Right forelimb (tissue), 1 donor: ENCODE measurements at regions not wholly inside any gene's neighbourhood (a gene's known extent, or its start where the extent isn't known, plus 50 kb on each side); places are given as distances from the start of the nearest gene placed in this dataset.
A peak's percentile ranks its signal among the peaks of the same experiment; 100 is the strongest.

Experiments used
- DNase-seq: peaks from one replicate; pipeline ENCODE4 v3.0.0-alpha.2; 2018

- no peak for DNase-seq
Observed at GRCh38 chr17:59451706-59452105, 113.7 kb upstream of the DHX40 start.

GRCh38 chr17:59454633-59455105 is 110.7 kb upstream of the DHX40 start:
- DNase-seq: no peak

GRCh38 chr17:59456428-59456827 is 109.0 kb upstream of the DHX40 start:
- no peak for DNase-seq

GRCh38 chr17:59456923-59457615 is 108.3 kb upstream of the DHX40 start:
- DNase-seq: no peak

- DNase-seq: no peak
Observed at GRCh38 chr17:59462385-59462784, 103.0 kb upstream of the DHX40 start.

- DNase-seq: no peak
Observed at GRCh38 chr17:59464246-59464645, 101.2 kb upstream of the DHX40 start.

GRCh38 chr17:59465949-59466307 is 99.5 kb upstream of the DHX40 start:
- DNase-seq: no peak

GRCh38 chr17:59466946-59467801 is 98.2 kb upstream of the DHX40 start:
- DNase-seq: no peak

GRCh38 chr17:59469786-59470485 is 95.5 kb upstream of the DHX40 start:
- DNase-seq: no peak

- DNase-seq: no peak
Observed at GRCh38 chr17:59470624-59471297, 94.6 kb upstream of the DHX40 start.

GRCh38 chr17:59476413-59476812 is 89.0 kb upstream of the DHX40 start:
- no peak for DNase-seq

GRCh38 chr17:59479141-59479540 is 86.3 kb upstream of the DHX40 start:
- no peak for DNase-seq

GRCh38 chr17:59483860-59484259 is 81.5 kb upstream of the DHX40 start:
- no peak for DNase-seq

GRCh38 chr17:59485015-59485414 is 80.4 kb upstream of the DHX40 start:
- no peak for DNase-seq

GRCh38 chr17:59485946-59486345 is 79.5 kb upstream of the DHX40 start:
- no peak for DNase-seq

- no peak for DNase-seq
Observed at GRCh38 chr17:59487161-59487873, 78.1 kb upstream of the DHX40 start.

- no peak for DNase-seq
Observed at GRCh38 chr17:59488805-59489204, 76.6 kb upstream of the DHX40 start.

- peak; percentile 65 for DNase-seq
Observed at GRCh38 chr17:59490216-59490615, 75.2 kb upstream of the DHX40 start.

- DNase-seq: no peak
Observed at GRCh38 chr17:59491353-59492090, 73.9 kb upstream of the DHX40 start.

GRCh38 chr17:59492091-59492451 is 73.3 kb upstream of the DHX40 start:
- DNase-seq: no peak

- no peak for DNase-seq
Observed at GRCh38 chr17:59493867-59494266, 71.5 kb upstream of the DHX40 start.
